KOPT-K1 (cell line): ENCODE measurements at regions not wholly inside any gene's neighbourhood (a gene's known extent, or its start where the extent isn't known, plus 50 kb on each side); places are given as distances from the start of the nearest gene placed in this dataset.
"Not testable (repeated sequence)": the region's sequence is repeated elsewhere in the genome, so short reads cannot be mapped to it uniquely, and the experiment has no call there.

Experiments used
- H3K27ac ChIP-seq: fragments of 200-600 bp; sonication (generic); 2 replicates; pipeline ENCODE4 v1.5.1; 2016; ENCODE audit warnings: antibody characterized with exemption, mild to moderate bottlenecking, low read depth, low read length; ENCODE audit not compliant: poor library complexity, severe bottlenecking
- H3K36me3 ChIP-seq: fragments of 200-600 bp; sonication (generic); 2 replicates; pipeline ENCODE4 v1.5.1; 2017; ENCODE audit warnings: antibody characterized with exemption, mild to moderate bottlenecking, low read length, moderate library complexity; ENCODE audit not compliant: insufficient read depth
- H3K9me3 ChIP-seq: fragments of 200-600 bp; sonication (generic); 2 replicates; pipeline ENCODE4 v1.5.1; 2017; ENCODE audit warnings: antibody characterized with exemption, low read length, mild to moderate bottlenecking; ENCODE audit not compliant: insufficient read depth, poor library complexity, severe bottlenecking

GRCh38 chr6:47423079-47423478 lies 54.5 kb upstream of the CD2AP start:
- Histone ChIP-seq H3K36me3 (no peaks in the 10 kb centered on the region), H3K27ac (no peak overlapping the region), H3K9me3 (no peaks in the 10 kb centered on the region)

- Histone ChIP-seq H3K36me3 (no peaks in the 10 kb centered on the region), H3K27ac (no peak overlapping the region), H3K9me3 (no peaks in the 10 kb centered on the region)
These were observed 53.2 kb upstream of the CD2AP start for GRCh38 chr6:47424436-47424836.

GRCh38 chr6:47425724-47426123 lies 51.9 kb upstream of the CD2AP start:
- not testable (repeated sequence) for H3K36me3 ChIP-seq, H3K27ac ChIP-seq, H3K9me3 ChIP-seq

- no peak overlapping the region for H3K27ac ChIP-seq
- peaks cover 8% of the 10 kb centered on the region for H3K9me3 ChIP-seq
- H3K36me3 ChIP-seq: no peaks in the 10 kb centered on the region
These were observed 50.9 kb upstream of the CD2AP start for GRCh38 chr6:47426524-47427302.

GRCh38 chr6:47427680-47428079 lies 49.9 kb upstream of the CD2AP start:
- Histone ChIP-seq H3K27ac (no peak overlapping the region), H3K36me3 (no peaks in the 10 kb centered on the region), H3K9me3 (peaks cover 8% of the 10 kb centered on the region)
